GM19468 (cell line): ENCODE measurements at regions not wholly inside any gene's neighbourhood (a gene's known extent, or its start where the extent isn't known, plus 50 kb on each side); places are given as distances from the start of the nearest gene placed in this dataset.

Experiments used
- ATAC-seq: cut with Tn5 transposase; IDR thresholded peaks from one replicate; pipeline ENCODE4 v1.9.1; 2021; ENCODE audit warnings: mild to moderate bottlenecking, moderate library complexity, moderate number of reproducible peaks; ENCODE audit not compliant: unreplicated experiment; ENCODE audit errors: extremely low read depth

DNA sequence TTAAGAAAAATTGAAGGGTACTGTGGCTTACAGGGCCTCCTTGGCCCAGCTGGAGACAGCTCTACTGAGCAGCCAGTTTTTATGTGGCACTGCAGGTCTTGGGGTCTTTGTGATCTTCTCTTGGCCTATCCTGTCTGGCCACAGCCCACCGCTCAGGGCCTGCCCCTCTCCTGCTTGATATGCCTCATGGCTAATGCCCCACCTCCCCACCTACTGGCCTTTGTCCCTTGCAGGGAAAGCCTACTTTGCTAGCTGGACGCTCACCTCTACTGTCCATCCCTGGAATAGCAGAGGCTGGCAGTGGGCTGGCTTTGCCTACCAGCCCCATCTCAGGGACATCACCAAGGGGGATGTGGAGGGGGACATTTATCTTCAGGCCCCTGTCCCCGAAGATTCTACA is 134.1 kb downstream of the PJA1 start:
- no peak for ATAC-seq

- ATAC-seq: no peak
These were observed 135.5 kb downstream of the PJA1 start for GRCh38 chrX:69029771-69030170.

GRCh38 chrX:69028761-69029120 is 136.5 kb downstream of the PJA1 start:
- ATAC-seq: no peak

DNA sequence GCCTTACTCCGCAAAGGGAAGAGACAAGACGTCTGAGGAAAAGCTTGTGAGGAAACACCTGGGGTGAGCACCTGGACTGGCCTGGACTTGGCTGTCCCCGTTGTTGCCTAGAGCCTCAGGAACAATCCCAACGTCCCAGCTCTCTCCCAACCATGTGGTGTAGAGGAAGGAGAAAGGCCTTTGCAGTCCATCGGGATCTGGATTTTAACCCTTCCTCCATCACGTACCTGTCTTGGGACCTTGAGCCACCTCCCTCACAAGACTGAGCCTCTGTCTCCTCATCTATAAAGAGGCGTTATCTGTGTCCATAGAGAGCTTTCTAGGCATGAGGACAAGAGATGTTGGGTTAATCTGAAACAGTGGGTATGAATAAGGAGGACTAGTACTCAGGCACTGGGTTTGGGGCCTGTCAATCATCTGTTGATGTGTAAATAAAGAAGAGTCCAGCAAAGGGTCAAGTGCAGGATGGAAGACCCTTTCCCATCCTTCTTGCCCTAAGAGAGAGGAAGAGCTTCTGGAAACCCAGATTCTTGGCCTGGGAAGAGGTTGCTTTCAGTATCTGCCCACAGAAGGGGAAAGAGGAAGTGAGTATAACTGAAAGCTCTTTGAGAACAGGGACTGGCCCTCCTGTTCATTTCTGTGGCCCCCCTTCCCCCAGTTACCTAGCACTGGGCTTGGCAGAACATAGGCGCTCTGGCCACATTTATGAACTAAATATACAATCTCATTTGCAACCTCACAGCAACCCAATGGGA is 137.1 kb downstream of the PJA1 start:
- ATAC-seq: peak; percentile 55

- ATAC-seq: no peak
These were observed 137.9 kb downstream of the PJA1 start for GRCh38 chrX:69027181-69028005.

DNA sequence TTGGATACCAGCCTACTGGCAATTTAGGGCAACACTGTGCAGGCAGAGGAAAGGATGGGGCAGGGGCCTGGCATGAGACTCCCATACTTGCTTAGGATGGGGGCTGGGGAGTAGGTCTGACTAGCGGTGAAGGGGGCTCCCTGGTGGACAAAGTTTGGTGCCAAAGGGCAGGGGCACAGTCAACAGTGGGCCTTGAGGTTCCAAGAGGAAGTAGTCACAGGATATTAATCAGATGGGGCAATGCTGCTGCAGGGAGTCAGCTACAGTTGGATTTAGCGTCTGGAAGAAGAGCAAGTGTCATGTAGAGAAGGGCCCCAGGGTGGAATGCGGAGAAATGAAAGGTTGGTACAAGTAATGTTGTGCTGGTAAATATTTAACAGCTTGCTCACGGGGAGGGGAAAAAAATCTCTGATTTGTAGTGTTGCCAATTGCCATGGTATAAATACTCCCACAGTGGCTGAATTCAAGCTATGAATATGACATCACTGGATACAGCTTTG is 139.4 kb downstream of the PJA1 start:
- no peak for ATAC-seq

- no peak for ATAC-seq
These were observed 140.3 kb downstream of the PJA1 start for GRCh38 chrX:69024931-69025330.

DNA sequence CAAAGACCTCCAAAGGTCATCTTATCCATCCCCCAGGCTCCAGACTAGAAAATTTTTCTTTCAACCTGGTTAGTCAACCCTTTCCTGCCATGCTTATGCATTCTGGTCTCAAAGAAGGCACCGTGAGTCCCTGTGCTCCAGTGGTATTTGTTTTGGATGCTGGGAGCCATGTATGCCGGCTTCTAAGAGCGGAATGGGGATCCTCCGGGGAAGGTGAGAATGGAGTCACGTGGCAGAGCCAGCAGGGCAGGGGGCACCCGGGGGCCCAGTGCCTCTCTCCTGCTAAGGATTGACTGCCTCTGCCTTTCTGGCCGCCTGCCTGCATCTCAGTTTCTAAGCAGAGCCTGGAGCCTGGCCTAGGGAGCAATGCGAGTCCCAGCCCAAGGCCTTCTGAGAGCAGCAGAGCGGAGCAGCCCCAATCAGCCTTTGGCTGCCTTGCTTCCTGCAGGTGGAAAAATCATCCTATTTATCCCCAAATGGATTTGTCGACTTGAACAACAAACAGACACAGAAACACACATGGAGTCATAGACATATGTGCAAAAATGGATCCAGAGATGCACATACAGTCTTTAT is 141.0 kb downstream of the PJA1 start:
- ATAC-seq: no peak

- no peak for ATAC-seq
These were observed 142.8 kb downstream of the PJA1 start for GRCh38 chrX:69022430-69022829.

GRCh38 chrX:69021141-69021960 is 143.9 kb downstream of the PJA1 start:
- ATAC-seq: no peak

GRCh38 chrX:69020316-69020715 is 144.9 kb downstream of the PJA1 start:
- ATAC-seq: no peak

GRCh38 chrX:69019073-69019890 is 146.0 kb downstream of the PJA1 start:
- ATAC-seq: no peak

GRCh38 chrX:69018416-69019072 is 146.7 kb downstream of the PJA1 start:
- no peak for ATAC-seq

DNA sequence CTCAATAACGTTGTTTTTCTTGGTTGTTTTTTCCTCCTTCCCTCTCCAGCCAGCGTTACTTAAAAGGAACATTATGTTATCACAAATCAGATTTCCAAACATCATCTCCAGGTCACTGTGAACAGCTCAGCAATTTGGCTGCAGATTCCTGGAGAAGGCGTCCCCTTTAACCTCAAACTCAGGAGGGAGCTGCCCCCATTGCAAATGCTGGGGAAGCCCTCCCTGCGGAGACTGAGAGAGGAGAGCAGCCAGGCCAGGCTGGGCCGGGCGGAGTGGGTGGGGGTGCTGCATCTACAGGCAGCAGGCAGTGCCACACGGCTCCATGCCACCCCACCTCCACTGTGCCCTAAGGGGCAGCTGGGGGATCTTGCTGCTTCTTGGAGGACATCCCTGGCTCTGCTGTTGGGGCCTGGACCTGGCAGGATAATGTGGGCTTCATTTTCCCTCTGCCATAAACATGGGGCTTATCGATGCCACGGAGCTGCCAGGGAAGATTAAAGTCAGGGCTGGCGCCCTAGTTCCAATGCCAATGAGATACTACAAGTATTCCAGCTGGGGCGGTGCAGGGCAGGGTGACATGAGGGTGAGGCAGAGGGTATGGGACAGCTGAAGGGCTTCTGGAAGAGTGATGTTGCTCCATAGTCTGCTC is 148.8 kb downstream of the PJA1 start:
- ATAC-seq: no peak

GRCh38 chrX:69015564-69016292 is 149.5 kb downstream of the PJA1 start:
- no peak for ATAC-seq

DNA sequence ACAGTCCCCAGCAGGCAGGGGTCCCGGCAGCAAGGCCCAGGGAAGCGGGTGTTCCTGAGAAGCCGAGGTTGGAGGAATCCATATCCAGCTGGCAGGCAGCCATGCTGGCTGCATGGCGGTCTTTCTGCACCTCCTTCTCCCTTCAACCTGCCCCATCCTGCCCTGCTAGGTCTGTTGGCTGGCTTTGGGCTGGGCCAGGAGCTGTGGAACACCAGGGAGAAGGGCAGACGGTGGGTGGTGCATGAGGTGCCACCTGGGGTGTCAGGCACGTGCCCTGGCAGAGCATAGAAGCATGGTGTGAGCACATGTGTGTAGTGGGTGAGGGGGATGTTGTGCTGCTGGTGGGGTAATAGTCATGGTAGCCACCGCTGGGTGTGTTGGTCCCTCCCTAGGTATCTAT is 150.1 kb downstream of the PJA1 start:
- ATAC-seq: no peak

- no peak for ATAC-seq
These were observed 151.1 kb downstream of the PJA1 start for GRCh38 chrX:69014200-69014599.

DNA sequence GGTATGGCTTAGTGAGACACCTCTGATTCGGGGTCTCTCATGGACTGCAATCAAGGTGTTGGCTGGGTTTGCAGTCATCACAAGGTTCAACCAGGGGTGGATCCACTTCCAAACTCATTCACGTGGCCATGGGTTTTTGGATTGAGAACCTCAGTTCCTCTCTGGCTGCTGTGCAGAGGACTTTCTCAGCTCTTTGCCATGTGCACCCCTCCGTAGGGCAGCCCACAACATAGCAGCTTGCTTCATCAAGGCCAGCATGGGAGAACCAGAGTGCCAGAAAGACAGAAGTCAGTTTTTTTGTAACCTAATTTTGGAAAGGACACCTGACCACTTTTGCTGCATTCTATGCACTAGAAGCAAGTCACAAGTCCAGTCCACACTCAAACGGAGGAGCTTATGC is 154.9 kb downstream of the PJA1 start:
- ATAC-seq: no peak
